Breast epithelium (tissue), 4 donors: ENCODE measurements at regions not wholly inside any gene's neighbourhood (a gene's known extent, or its start where the extent isn't known, plus 50 kb on each side); places are given as distances from the start of the nearest gene placed in this dataset.

Source experiments
- DNase-seq, 2 donors: peaks; one replicate each; pipeline ENCODE4 v3.0.0-alpha.2; 2019; ENCODE audit warnings: low spot score in 2 of 2
- H3K27ac ChIP-seq, 2 donors: fragments of 200-600 bp; sonication (generic) in 1 of 2; one replicate each; pipeline ENCODE4 v1.5.1; 2016 to 2019; ENCODE audit warnings: mild to moderate bottlenecking in 1 of 2
- H3K27me3 ChIP-seq, 2 donors: fragments of 200-600 bp; sonication (generic) in 1 of 2; one replicate each; pipeline versions ENCODE4 v1.5.1 to v1.6.0; 2017 to 2019; ENCODE audit warnings: control low read depth in 1 of 2, mild to moderate bottlenecking in 1 of 2
- H3K36me3 ChIP-seq: fragments of 200-600 bp; one replicate; pipeline ENCODE4 v1.5.1; 2019
- H3K4me1 ChIP-seq, 2 donors: fragments of 200-600 bp; sonication (generic); one replicate each; pipeline ENCODE4 v1.5.1; 2016 to 2019; ENCODE audit warnings: control low read depth in 1 of 2
- H3K4me3 ChIP-seq, 3 donors: fragments of 200-600 bp; sonication (generic); 1 replicate in 2 of 3; 2 replicates in 1 of 3; pipeline ENCODE4 v1.5.1; 2016 to 2019; ENCODE audit warnings: mild to moderate bottlenecking in 3 of 3, moderate library complexity in 2 of 3
- H3K9me3 ChIP-seq, 2 donors: fragments of 200-600 bp; sonication (generic) in 1 of 2; one replicate each; pipeline ENCODE4 v1.5.1; 2016 to 2019; ENCODE audit warnings: control low read depth in 1 of 2
- POLR2A ChIP-seq: fragments of 450-650 bp; IDR thresholded peaks from one replicate; pipeline ENCODE4 v1.6.1; 2016; ENCODE audit warnings: antibody characterized with exemption, mild to moderate bottlenecking, moderate library complexity
- POLR2AphosphoS5 ChIP-seq, 3 donors: sonication (generic); formaldehyde crosslinking; IDR thresholded peaks; one replicate each; pipeline ENCODE4 v1.6.1; 2017; ENCODE audit warnings: antibody characterized with exemption in 3 of 3
- intact Hi-C: fragments of 100-400 bp; cut with DNase I; formaldehyde crosslinking; loops from one replicate; pipeline ENCODE4 v1.15.1; 2023; ENCODE audit warnings: low total_unique reads
- TF ChIP-seq, protein P1 (sequence below), 3 donors: fragments of 450-650 bp; IDR thresholded peaks; one replicate each; pipeline ENCODE4 v1.5.1; 2016 to 2017; ENCODE audit warnings: antibody characterized with exemption in 3 of 3, mild to moderate bottlenecking in 3 of 3, moderate library complexity in 3 of 3

GRCh38 chr3:1783995-1784394 lies 314.7 kb upstream of the CNTN4 start:
- no peaks in the 10 kb centered on the region for H3K36me3 ChIP-seq
- no peak for TF ChIP-seq POLR2AphosphoS5 (IDR thresholded peaks at IDR 0.05)
- TF ChIP-seq, protein P1, sequence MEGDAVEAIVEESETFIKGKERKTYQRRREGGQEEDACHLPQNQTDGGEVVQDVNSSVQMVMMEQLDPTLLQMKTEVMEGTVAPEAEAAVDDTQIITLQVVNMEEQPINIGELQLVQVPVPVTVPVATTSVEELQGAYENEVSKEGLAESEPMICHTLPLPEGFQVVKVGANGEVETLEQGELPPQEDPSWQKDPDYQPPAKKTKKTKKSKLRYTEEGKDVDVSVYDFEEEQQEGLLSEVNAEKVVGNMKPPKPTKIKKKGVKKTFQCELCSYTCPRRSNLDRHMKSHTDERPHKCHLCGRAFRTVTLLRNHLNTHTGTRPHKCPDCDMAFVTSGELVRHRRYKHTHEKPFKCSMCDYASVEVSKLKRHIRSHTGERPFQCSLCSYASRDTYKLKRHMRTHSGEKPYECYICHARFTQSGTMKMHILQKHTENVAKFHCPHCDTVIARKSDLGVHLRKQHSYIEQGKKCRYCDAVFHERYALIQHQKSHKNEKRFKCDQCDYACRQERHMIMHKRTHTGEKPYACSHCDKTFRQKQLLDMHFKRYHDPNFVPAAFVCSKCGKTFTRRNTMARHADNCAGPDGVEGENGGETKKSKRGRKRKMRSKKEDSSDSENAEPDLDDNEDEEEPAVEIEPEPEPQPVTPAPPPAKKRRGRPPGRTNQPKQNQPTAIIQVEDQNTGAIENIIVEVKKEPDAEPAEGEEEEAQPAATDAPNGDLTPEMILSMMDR (IDR thresholded peaks at IDR 0.05): no peak
- no peak for TF ChIP-seq POLR2A
- no peak overlapping the region for H3K4me3 ChIP-seq
- intact Hi-C loops: no loop called here
- H3K9me3 ChIP-seq: no peaks in the 10 kb centered on the region
- H3K27me3 ChIP-seq: no peaks in the 10 kb centered on the region
- DNase-seq: no peak
- no peaks in the 10 kb centered on the region for H3K4me1 ChIP-seq
- H3K27ac ChIP-seq: no peak overlapping the region

- Histone ChIP-seq H3K36me3 (no peaks in the 10 kb centered on the region), H3K4me1 (no peaks in the 10 kb centered on the region), H3K4me3 (no peak overlapping the region), H3K27me3 (no peaks in the 10 kb centered on the region), H3K9me3 (no peaks in the 10 kb centered on the region), H3K27ac (no peak overlapping the region)
- intact Hi-C loops: no loop called here
- no peak for DNase-seq
- no peak for TF ChIP-seq POLR2A
- TF ChIP-seq, protein P1 (IDR thresholded peaks at IDR 0.05): no peak
- TF ChIP-seq POLR2AphosphoS5 (IDR thresholded peaks at IDR 0.05): no peak
These were observed 311.6 kb upstream of the CNTN4 start for GRCh38 chr3:1787094-1787493.

DNA sequence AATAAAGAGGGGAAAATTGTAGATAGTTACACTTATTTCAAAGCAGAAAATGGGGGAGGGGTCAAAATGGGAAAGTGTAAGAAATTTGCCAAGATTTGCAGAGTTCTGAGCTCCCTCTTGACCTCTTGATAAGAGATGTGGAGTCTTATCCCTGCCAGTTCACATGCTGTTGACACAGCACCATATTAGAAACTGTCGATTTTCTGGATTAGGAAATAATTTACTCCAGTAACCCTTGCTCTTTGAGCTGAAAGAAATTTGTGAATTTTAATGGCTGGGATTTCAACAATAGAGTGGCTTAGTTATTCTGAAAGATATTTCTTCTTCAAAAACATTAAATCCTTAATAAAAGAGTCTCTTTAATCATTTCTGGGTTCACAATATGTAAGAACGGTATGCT lies 306.2 kb upstream of the CNTN4 start:
- H3K27me3 ChIP-seq: no peaks in the 10 kb centered on the region
- H3K9me3 ChIP-seq: no peaks in the 10 kb centered on the region
- intact Hi-C loops: no loop called here
- H3K4me1 ChIP-seq: no peaks in the 10 kb centered on the region
- H3K4me3 ChIP-seq: no peak overlapping the region
- DNase-seq: no peak
- TF ChIP-seq POLR2AphosphoS5 (IDR thresholded peaks at IDR 0.05) (no peak), POLR2A (no peak)
- TF ChIP-seq, protein P1 (IDR thresholded peaks at IDR 0.05): no peak
- no peak overlapping the region for H3K27ac ChIP-seq
- H3K36me3 ChIP-seq: no peaks in the 10 kb centered on the region

DNA sequence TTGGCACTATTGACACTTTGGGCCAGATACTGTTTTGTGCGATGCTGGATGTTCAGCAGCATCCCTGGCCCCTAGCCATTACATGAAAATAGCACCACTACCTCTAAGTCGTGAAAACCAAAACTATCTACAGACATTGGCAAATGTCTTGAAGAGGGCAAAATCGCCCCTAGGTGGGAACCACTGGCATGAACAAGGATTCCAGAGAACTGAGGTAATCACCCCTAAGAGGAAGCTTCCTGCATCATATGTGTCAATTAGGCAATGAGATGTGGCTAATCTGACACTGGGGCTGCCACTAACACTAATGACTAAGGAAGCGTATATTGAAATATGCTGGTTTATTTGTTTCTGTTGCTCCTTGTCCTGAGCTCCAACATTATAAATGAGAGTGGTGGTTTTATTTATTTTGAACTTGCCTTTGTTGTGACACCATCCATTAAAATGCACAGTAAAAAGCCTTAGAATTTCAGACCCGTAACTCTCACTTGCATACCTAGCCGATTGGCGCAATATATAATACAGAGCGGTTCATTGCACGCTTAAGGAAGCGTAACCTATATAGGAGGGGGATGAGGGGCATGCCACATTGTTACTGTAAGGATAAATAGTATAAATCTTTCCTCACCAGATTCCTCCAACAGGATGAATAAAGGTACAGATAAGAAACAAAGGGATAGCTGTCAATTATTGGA lies 299.8 kb upstream of the CNTN4 start:
- H3K4me3 ChIP-seq: no peak overlapping the region
- intact Hi-C loops: no loop called here
- H3K4me1 ChIP-seq: no peaks in the 10 kb centered on the region
- no peaks in the 10 kb centered on the region for H3K27me3 ChIP-seq
- TF ChIP-seq, protein P1 (IDR thresholded peaks at IDR 0.05): no peak
- no peak for TF ChIP-seq POLR2AphosphoS5 (IDR thresholded peaks at IDR 0.05)
- no peak for TF ChIP-seq POLR2A
- no peaks in the 10 kb centered on the region for H3K36me3 ChIP-seq
- DNase-seq: no peak
- no peaks in the 10 kb centered on the region for H3K9me3 ChIP-seq
- H3K27ac ChIP-seq: no peak overlapping the region

GRCh38 chr3:1805331-1805730 lies 293.3 kb upstream of the CNTN4 start:
- no peaks in the 10 kb centered on the region for H3K36me3 ChIP-seq
- DNase-seq: no peak
- no peaks in the 10 kb centered on the region for H3K27me3 ChIP-seq
- peaks cover 0 to 13% of the 10 kb centered on the region in 2 donors for H3K9me3 ChIP-seq
- H3K4me3 ChIP-seq: no peak overlapping the region
- no peaks in the 10 kb centered on the region for H3K4me1 ChIP-seq
- intact Hi-C loops: no loop called here
- no peak overlapping the region for H3K27ac ChIP-seq
- TF ChIP-seq POLR2A: no peak
- TF ChIP-seq, protein P1 (IDR thresholded peaks at IDR 0.05): no peak
- TF ChIP-seq POLR2AphosphoS5 (IDR thresholded peaks at IDR 0.05): no peak
